SK-N-MC (cell line): ENCODE measurements at regions not wholly inside any gene's neighbourhood (a gene's known extent, or its start where the extent isn't known, plus 50 kb on each side); places are given as distances from the start of the nearest gene placed in this dataset.

Source experiments
- EZH2 ChIP-seq: fragments of 200-600 bp; sonication (generic); IDR thresholded peaks from one replicate; pipeline ENCODE4 v1.6.1; 2017; ENCODE audit warnings: antibody characterized with exemption
- POLR2AphosphoS5 ChIP-seq: IDR thresholded peaks from 2 replicates; pipeline ENCODE4 v1.6.1; 2012; ENCODE audit warnings: mild to moderate bottlenecking, low read depth, low read length, borderline replicate concordance

- TF ChIP-seq POLR2AphosphoS5 = no peak
- no peak for TF ChIP-seq EZH2
Measured at GRCh38 chr2:180325416-180326120, 318.5 kb upstream of the CWC22 start.
